ENCODE measurements at regions not wholly inside any gene's neighbourhood (a gene's known extent, or its start where the extent isn't known, plus 50 kb on each side); places are given as distances from the start of the nearest gene placed in this dataset.

GRCh38 chr13:50581586-50582196, 261.8 kb downstream of the DLEU7 start:
- H3K36me3 Mint-ChIP-seq (ENCODE audit: unreplicated experiment), result peaks cover 2% of the 10 kb centered on the region
- H3K27ac Mint-ChIP-seq (ENCODE audit: unreplicated experiment), result no peak overlapping the region
- no peak for DNase-seq (ENCODE audit: extremely low spot score, unreplicated experiment)
- TF ChIP-seq, protein P1, sequence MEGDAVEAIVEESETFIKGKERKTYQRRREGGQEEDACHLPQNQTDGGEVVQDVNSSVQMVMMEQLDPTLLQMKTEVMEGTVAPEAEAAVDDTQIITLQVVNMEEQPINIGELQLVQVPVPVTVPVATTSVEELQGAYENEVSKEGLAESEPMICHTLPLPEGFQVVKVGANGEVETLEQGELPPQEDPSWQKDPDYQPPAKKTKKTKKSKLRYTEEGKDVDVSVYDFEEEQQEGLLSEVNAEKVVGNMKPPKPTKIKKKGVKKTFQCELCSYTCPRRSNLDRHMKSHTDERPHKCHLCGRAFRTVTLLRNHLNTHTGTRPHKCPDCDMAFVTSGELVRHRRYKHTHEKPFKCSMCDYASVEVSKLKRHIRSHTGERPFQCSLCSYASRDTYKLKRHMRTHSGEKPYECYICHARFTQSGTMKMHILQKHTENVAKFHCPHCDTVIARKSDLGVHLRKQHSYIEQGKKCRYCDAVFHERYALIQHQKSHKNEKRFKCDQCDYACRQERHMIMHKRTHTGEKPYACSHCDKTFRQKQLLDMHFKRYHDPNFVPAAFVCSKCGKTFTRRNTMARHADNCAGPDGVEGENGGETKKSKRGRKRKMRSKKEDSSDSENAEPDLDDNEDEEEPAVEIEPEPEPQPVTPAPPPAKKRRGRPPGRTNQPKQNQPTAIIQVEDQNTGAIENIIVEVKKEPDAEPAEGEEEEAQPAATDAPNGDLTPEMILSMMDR (IDR thresholded peaks at IDR 0.05), result no peak
- H3K9me3 Mint-ChIP-seq (ENCODE audit: unreplicated experiment), result no peaks in the 10 kb centered on the region
- no peak overlapping the region for H3K4me3 Mint-ChIP-seq (ENCODE audit: unreplicated experiment)
- H3K4me1 Mint-ChIP-seq (ENCODE audit: unreplicated experiment), result peaks cover 28% of the 10 kb centered on the region
- peaks cover 3% of the 10 kb centered on the region for H3K27me3 Mint-ChIP-seq (ENCODE audit: unreplicated experiment)

GRCh38 chr13:50584856-50585580, 258.5 kb downstream of the DLEU7 start:
- Mint-ChIP-seq H3K4me1 (ENCODE audit: unreplicated experiment) (peaks cover 37% of the 10 kb centered on the region), H3K9me3 (ENCODE audit: unreplicated experiment) (no peaks in the 10 kb centered on the region), H3K27ac (ENCODE audit: unreplicated experiment) (no peak overlapping the region), H3K27me3 (ENCODE audit: unreplicated experiment) (peaks cover 3% of the 10 kb centered on the region), H3K36me3 (ENCODE audit: unreplicated experiment) (no peaks in the 10 kb centered on the region), H3K4me3 (ENCODE audit: unreplicated experiment) (no peak overlapping the region)
- DNase-seq (ENCODE audit: extremely low spot score, unreplicated experiment), result no peak
- TF ChIP-seq, protein P1 (IDR thresholded peaks at IDR 0.05), result no peak

GRCh38 chr13:50585674-50586413, 257.6 kb downstream of the DLEU7 start:
- Mint-ChIP-seq H3K27me3 (ENCODE audit: unreplicated experiment) (peaks cover 3% of the 10 kb centered on the region), H3K27ac (ENCODE audit: unreplicated experiment) (no peak overlapping the region), H3K36me3 (ENCODE audit: unreplicated experiment) (no peaks in the 10 kb centered on the region), H3K9me3 (ENCODE audit: unreplicated experiment) (no peaks in the 10 kb centered on the region), H3K4me1 (ENCODE audit: unreplicated experiment) (peaks cover 31% of the 10 kb centered on the region), H3K4me3 (ENCODE audit: unreplicated experiment) (no peak overlapping the region)
- TF ChIP-seq, protein P1 (IDR thresholded peaks at IDR 0.05), result no peak
- no peak for DNase-seq (ENCODE audit: extremely low spot score, unreplicated experiment)

DNA sequence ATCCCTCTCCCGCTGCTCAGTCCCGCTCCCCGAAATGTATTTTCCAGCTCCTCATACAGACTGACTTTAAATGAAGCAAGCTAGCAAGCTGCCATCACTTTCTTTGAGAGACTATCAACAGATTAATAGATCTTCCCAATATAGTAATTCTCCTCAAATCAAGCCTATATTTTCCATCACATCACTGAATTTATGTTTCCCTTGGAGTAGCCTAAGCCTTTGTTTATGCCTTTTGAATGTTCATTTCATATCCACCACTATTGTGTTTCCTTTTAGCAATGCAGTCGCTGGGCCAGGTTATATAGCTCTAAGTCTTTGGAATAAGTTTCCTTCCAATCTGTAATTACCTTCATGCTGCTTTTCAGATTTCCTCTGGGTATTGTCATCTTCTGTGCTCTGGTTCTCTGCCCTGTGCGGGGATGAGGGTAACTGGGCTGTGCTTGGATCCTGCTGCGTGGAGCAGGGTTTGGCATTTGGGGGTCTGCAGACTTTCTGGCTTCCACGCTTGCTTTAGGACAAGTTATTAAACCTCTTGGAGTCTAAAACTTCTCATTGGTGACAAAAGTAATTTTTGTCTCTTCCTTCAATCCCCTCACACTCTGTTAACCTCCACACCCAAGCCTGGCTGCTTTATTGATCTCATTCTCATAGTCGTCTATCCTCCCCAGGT, 256.9 kb downstream of the DLEU7 start:
- H3K27me3 Mint-ChIP-seq (ENCODE audit: unreplicated experiment), result peaks cover 3% of the 10 kb centered on the region
- H3K27ac Mint-ChIP-seq (ENCODE audit: unreplicated experiment), result no peak overlapping the region
- no peaks in the 10 kb centered on the region for H3K9me3 Mint-ChIP-seq (ENCODE audit: unreplicated experiment)
- no peak overlapping the region for H3K4me3 Mint-ChIP-seq (ENCODE audit: unreplicated experiment)
- TF ChIP-seq, protein P1 (IDR thresholded peaks at IDR 0.05), result no peak
- no peaks in the 10 kb centered on the region for H3K36me3 Mint-ChIP-seq (ENCODE audit: unreplicated experiment)
- DNase-seq (ENCODE audit: extremely low spot score, unreplicated experiment), result no peak
- peaks cover 31% of the 10 kb centered on the region for H3K4me1 Mint-ChIP-seq (ENCODE audit: unreplicated experiment)
